ENCODE measurements at regions not wholly inside any gene's neighbourhood (a gene's known extent, or its start where the extent isn't known, plus 50 kb on each side); places are given as distances from the start of the nearest gene placed in this dataset.

GRCh38 chr1:188050250-188050649, 1221.5 kb downstream of the PLA2G4A start:
- DNase-seq (ENCODE audit: low spot score), result no peak

- DNase-seq (ENCODE audit: low spot score), result no peak
Measured at GRCh38 chr1:188056011-188056410, 1227.3 kb downstream of the PLA2G4A start.

GRCh38 chr1:188058801-188059200, 1230.1 kb downstream of the PLA2G4A start:
- DNase-seq (ENCODE audit: low spot score), result no peak

- no peak for DNase-seq (ENCODE audit: low spot score)
Measured at GRCh38 chr1:188061881-188062280, 1233.1 kb downstream of the PLA2G4A start.

GRCh38 chr1:188062456-188062855, 1233.7 kb downstream of the PLA2G4A start:
- DNase-seq (ENCODE audit: low spot score), result no peak

GRCh38 chr1:188065917-188066316, 1237.2 kb downstream of the PLA2G4A start:
- no peak for DNase-seq (ENCODE audit: low spot score)

- no peak for DNase-seq (ENCODE audit: low spot score)
Measured at GRCh38 chr1:188070848-188071247, 1242.1 kb downstream of the PLA2G4A start.

GRCh38 chr1:188089015-188089414, 1260.3 kb downstream of the PLA2G4A start:
- no peak for DNase-seq (ENCODE audit: low spot score)

- DNase-seq (ENCODE audit: low spot score), result no peak
Measured at GRCh38 chr1:188089461-188089860, 1260.7 kb downstream of the PLA2G4A start.

GRCh38 chr1:188096521-188096920, 1267.8 kb downstream of the PLA2G4A start:
- DNase-seq (ENCODE audit: low spot score), result no peak

GRCh38 chr1:188117436-188117835, 1288.7 kb downstream of the PLA2G4A start:
- no peak for DNase-seq (ENCODE audit: low spot score)

- DNase-seq (ENCODE audit: low spot score), result no peak
Measured at GRCh38 chr1:188122646-188123045, 1293.9 kb downstream of the PLA2G4A start.

- DNase-seq (ENCODE audit: low spot score), result no peak
Measured at GRCh38 chr1:188127507-188127906, 1298.8 kb downstream of the PLA2G4A start.

- DNase-seq (ENCODE audit: low spot score), result no peak
Measured at GRCh38 chr1:188128761-188129160, 1300.0 kb downstream of the PLA2G4A start.

GRCh38 chr1:188129856-188130838, 1301.4 kb downstream of the PLA2G4A start:
- no peak for DNase-seq (ENCODE audit: low spot score)

- DNase-seq (ENCODE audit: low spot score), result no peak
Measured at GRCh38 chr1:188137221-188137620, 1308.5 kb downstream of the PLA2G4A start.

GRCh38 chr1:188140958-188141357, 1312.2 kb downstream of the PLA2G4A start:
- no peak for DNase-seq (ENCODE audit: low spot score)

GRCh38 chr1:188154196-188154595, 1325.4 kb downstream of the PLA2G4A start:
- no peak for DNase-seq (ENCODE audit: low spot score)

- no peak for DNase-seq (ENCODE audit: low spot score)
Measured at GRCh38 chr1:188154761-188155160, 1326.0 kb downstream of the PLA2G4A start.

- DNase-seq (ENCODE audit: low spot score), result no peak
Measured at GRCh38 chr1:188155261-188155660, 1326.5 kb downstream of the PLA2G4A start.

GRCh38 chr1:188164459-188164858, 1335.7 kb downstream of the PLA2G4A start:
- no peak for DNase-seq (ENCODE audit: low spot score)

- no peak for DNase-seq (ENCODE audit: low spot score)
Measured at GRCh38 chr1:188166654-188167053, 1337.9 kb downstream of the PLA2G4A start.

GRCh38 chr1:188169971-188170370, 1341.2 kb downstream of the PLA2G4A start:
- DNase-seq (ENCODE audit: low spot score), result no peak

GRCh38 chr1:188170411-188170810, 1341.7 kb downstream of the PLA2G4A start:
- DNase-seq (ENCODE audit: low spot score), result no peak

All from CD4-positive, alpha-beta T cell treated with Interleukin-6 at 100 ng/mL for 8 hours (primary cell).